MM.1S (cell line): ENCODE measurements at regions not wholly inside any gene's neighbourhood (a gene's known extent, or its start where the extent isn't known, plus 50 kb on each side); places are given as distances from the start of the nearest gene placed in this dataset.

Experiments
- DNase-seq: peaks from one replicate; pipeline ENCODE4 v3.0.0-alpha.2; 2015
- H2AFZ ChIP-seq: fragments of 300-600 bp; sonication (generic); 2 replicates; pipeline ENCODE4 v1.6.0; 2016; ENCODE audit warnings: antibody characterized with exemption, low read length
- H3F3A ChIP-seq: fragments of 300-600 bp; sonication (generic); 2 replicates; pipeline ENCODE4 v1.6.1; 2016; ENCODE audit warnings: mild to moderate bottlenecking, antibody characterized with exemption, low read length, moderate library complexity, mixed read lengths; ENCODE audit not compliant: insufficient read depth
- H3K27ac ChIP-seq: fragments of 300-600 bp; sonication (generic); 2 replicates; pipeline ENCODE4 v1.5.1; 2016; ENCODE audit warnings: mild to moderate bottlenecking, low read length
- H3K27me3 ChIP-seq: fragments of 300-600 bp; sonication (generic); replicated peaks from 2 replicates; pipeline ENCODE4 v1.6.0; 2016; ENCODE audit warnings: low read length; ENCODE audit not compliant: insufficient read depth
- H3K36me3 ChIP-seq: fragments of 300-600 bp; sonication (generic); replicated peaks from 2 replicates; pipeline ENCODE4 v1.6.1; 2016; ENCODE audit warnings: mild to moderate bottlenecking, low read length, mixed read lengths; ENCODE audit not compliant: insufficient read depth
- H3K4me1 ChIP-seq: fragments of 300-600 bp; sonication (generic); 2 replicates; pipeline ENCODE4 v1.6.1; 2016; ENCODE audit warnings: low read length, mixed read lengths
- H3K4me2 ChIP-seq: fragments of 300-600 bp; sonication (generic); 2 replicates; pipeline ENCODE4 v1.6.0; 2016; ENCODE audit warnings: low read depth, low read length
- H3K4me3 ChIP-seq: fragments of 300-600 bp; sonication (generic); 2 replicates; pipeline ENCODE4 v1.5.1; 2016; ENCODE audit warnings: low read length, mixed read lengths
- H3K79me2 ChIP-seq: fragments of 300-600 bp; sonication (generic); 2 replicates; pipeline ENCODE4 v1.6.1; 2016; ENCODE audit warnings: mixed run types, low read length, mixed read lengths
- H3K9ac ChIP-seq: fragments of 300-600 bp; sonication (generic); 2 replicates; pipeline ENCODE4 v1.6.1; 2016; ENCODE audit warnings: low read length, mixed read lengths
- H3K9me2 ChIP-seq: fragments of 300-600 bp; sonication (generic); replicated peaks from 2 replicates; pipeline ENCODE4 v1.6.1; 2016; ENCODE audit warnings: mild to moderate bottlenecking, low read length, mixed read lengths; ENCODE audit not compliant: insufficient read depth
- H3K9me3 ChIP-seq: fragments of 300-600 bp; sonication (generic); replicated peaks from 2 replicates; pipeline ENCODE4 v1.6.1; 2016; ENCODE audit warnings: mild to moderate bottlenecking, low read length, mixed read lengths; ENCODE audit not compliant: insufficient read depth
- H4K20me1 ChIP-seq: fragments of 300-600 bp; sonication (generic); 2 replicates; pipeline ENCODE4 v1.6.1; 2016; ENCODE audit warnings: mild to moderate bottlenecking, low read length, moderate library complexity, mixed read lengths; ENCODE audit not compliant: insufficient read depth
- CTCF ChIP-seq: fragments of 300-600 bp; sonication (generic); IDR thresholded peaks from 2 replicates; pipeline ENCODE4 v1.5.1; 2016; ENCODE audit warnings: antibody characterized with exemption, low read length, mixed read lengths
- EZH2 ChIP-seq: fragments of 300-600 bp; sonication (generic); optimal IDR thresholded peaks from 2 replicates; pipeline ENCODE3; 2017; ENCODE audit warnings: low read depth, mild to moderate bottlenecking, antibody characterized with exemption, low read length, mixed read lengths
- EZH2phosphoT487 ChIP-seq: fragments of 300-600 bp; sonication (generic); IDR thresholded peaks from 2 replicates; pipeline ENCODE4 v1.6.1; 2018; ENCODE audit warnings: antibody characterized with exemption, low read length

GRCh38 chr11:70603114-70603755 is 204.9 kb downstream of the CTTN start:
- Histone ChIP-seq H3F3A (no peaks in the 10 kb centered on the region), H3K36me3 (no peaks in the 10 kb centered on the region), H3K9me2 (no peaks in the 10 kb centered on the region), H3K27me3 (peaks cover 87% of the 10 kb centered on the region), H3K9ac (no peak overlapping the region), H3K9me3 (no peaks in the 10 kb centered on the region), H4K20me1 (no peaks in the 10 kb centered on the region), H3K4me3 (no peak overlapping the region), H2AFZ (no peak overlapping the region), H3K27ac (no peak overlapping the region), H3K4me2 (no peak overlapping the region), H3K79me2 (no peaks in the 10 kb centered on the region), H3K4me1 (no peaks in the 10 kb centered on the region)
- no peak for DNase-seq
- TF ChIP-seq EZH2phosphoT487 = no peak
- TF ChIP-seq EZH2 = no peak
- TF ChIP-seq CTCF = no peak

- TF ChIP-seq CTCF (no peak), EZH2phosphoT487 (no peak), EZH2 (no peak)
- peaks cover 87% of the 10 kb centered on the region for H3K27me3 ChIP-seq
- H3K4me2 ChIP-seq = no peak overlapping the region
Measured at GRCh38 chr11:70603756-70604211, 205.5 kb downstream of the CTTN start.

GRCh38 chr11:70604221-70604620 is 205.9 kb downstream of the CTTN start:
- no peak overlapping the region for H2AFZ ChIP-seq

More at GRCh38 chr11:70603756-70604211, 205.5 kb downstream of the CTTN start:
- no peak overlapping the region for H3K4me3 ChIP-seq
- H4K20me1 ChIP-seq = no peaks in the 10 kb centered on the region
- H3K9me2 ChIP-seq = no peaks in the 10 kb centered on the region
- H3K36me3 ChIP-seq = no peaks in the 10 kb centered on the region
- no peaks in the 10 kb centered on the region for H3K79me2 ChIP-seq
- no peaks in the 10 kb centered on the region for H3K4me1 ChIP-seq
- H2AFZ ChIP-seq = no peak overlapping the region
- H3F3A ChIP-seq = no peaks in the 10 kb centered on the region
- DNase-seq = no peak
- no peaks in the 10 kb centered on the region for H3K9me3 ChIP-seq
- H3K9ac ChIP-seq = no peak overlapping the region
- no peak overlapping the region for H3K27ac ChIP-seq

GRCh38 chr11:70604630-70605467 is 206.5 kb downstream of the CTTN start:
- H2AFZ ChIP-seq = no peak overlapping the region
- H3K4me2 ChIP-seq = no peak overlapping the region
- no peak overlapping the region for H3K27ac ChIP-seq
- no peaks in the 10 kb centered on the region for H3K4me1 ChIP-seq
- TF ChIP-seq CTCF (no peak), EZH2 (no peak), EZH2phosphoT487 (no peak)
- no peaks in the 10 kb centered on the region for H3F3A ChIP-seq
- H3K9me3 ChIP-seq = no peaks in the 10 kb centered on the region
- DNase-seq = no peak
- no peaks in the 10 kb centered on the region for H3K9me2 ChIP-seq
- H3K27me3 ChIP-seq = peaks cover 91% of the 10 kb centered on the region
- no peaks in the 10 kb centered on the region for H4K20me1 ChIP-seq
- H3K4me3 ChIP-seq = no peak overlapping the region
- no peak overlapping the region for H3K9ac ChIP-seq
- no peaks in the 10 kb centered on the region for H3K36me3 ChIP-seq
- no peaks in the 10 kb centered on the region for H3K79me2 ChIP-seq

More at GRCh38 chr11:70604221-70604620, 205.9 kb downstream of the CTTN start:
- Histone ChIP-seq H3K27me3 (peaks cover 88% of the 10 kb centered on the region), H3K4me1 (no peaks in the 10 kb centered on the region), H3K9ac (no peak overlapping the region), H3K27ac (no peak overlapping the region), H3K4me3 (no peak overlapping the region), H3K79me2 (no peaks in the 10 kb centered on the region), H4K20me1 (no peaks in the 10 kb centered on the region), H3K36me3 (no peaks in the 10 kb centered on the region), H3F3A (no peaks in the 10 kb centered on the region), H3K9me2 (no peaks in the 10 kb centered on the region), H3K4me2 (no peak overlapping the region), H3K9me3 (no peaks in the 10 kb centered on the region)
- TF ChIP-seq EZH2 = no peak
- DNase-seq = no peak
